ENCODE measurements at regions not wholly inside any gene's neighbourhood (a gene's known extent, or its start where the extent isn't known, plus 50 kb on each side); places are given as distances from the start of the nearest gene placed in this dataset.

DNA sequence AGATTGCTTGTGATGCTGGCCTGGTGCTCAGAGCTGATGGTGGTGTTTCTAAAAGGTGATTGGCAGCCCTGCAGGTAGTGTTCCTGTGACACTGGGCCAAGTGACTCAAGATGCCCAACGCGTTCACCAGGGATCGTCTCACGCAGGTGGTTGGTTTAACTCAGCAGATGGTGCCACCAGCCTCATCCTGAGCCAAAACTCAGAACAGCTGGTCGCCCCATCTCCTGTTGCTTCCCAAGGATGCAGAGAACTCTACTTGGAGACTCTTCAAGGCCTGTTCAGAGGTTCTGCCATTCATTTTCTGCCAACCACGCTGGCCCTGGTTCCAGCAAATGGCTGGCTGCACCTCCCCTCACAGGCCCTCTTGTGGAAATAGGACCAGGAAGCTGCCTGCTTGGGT lies 394.4 kb downstream of the CDH26 start (continued):
- TF ChIP-seq RBBP5 (IDR thresholded peaks at IDR 0.05; ENCODE audit: borderline replicate concordance, low read depth, low read length), result no peak

Data from H1 (cell line).